GM20000 (cell line): ENCODE measurements at regions not wholly inside any gene's neighbourhood (a gene's known extent, or its start where the extent isn't known, plus 50 kb on each side); places are given as distances from the start of the nearest gene placed in this dataset.

Experiments used
- DNase-seq: peaks from one replicate; pipeline ENCODE4 v3.0.0; 2012; ENCODE audit warnings: low spot score
- CTCF ChIP-seq: IDR thresholded peaks from 2 replicates; pipeline ENCODE4 v1.5.1; 2012; ENCODE audit warnings: mild to moderate bottlenecking, control low read depth; ENCODE audit errors: extremely low read depth, missing control alignments

DNA sequence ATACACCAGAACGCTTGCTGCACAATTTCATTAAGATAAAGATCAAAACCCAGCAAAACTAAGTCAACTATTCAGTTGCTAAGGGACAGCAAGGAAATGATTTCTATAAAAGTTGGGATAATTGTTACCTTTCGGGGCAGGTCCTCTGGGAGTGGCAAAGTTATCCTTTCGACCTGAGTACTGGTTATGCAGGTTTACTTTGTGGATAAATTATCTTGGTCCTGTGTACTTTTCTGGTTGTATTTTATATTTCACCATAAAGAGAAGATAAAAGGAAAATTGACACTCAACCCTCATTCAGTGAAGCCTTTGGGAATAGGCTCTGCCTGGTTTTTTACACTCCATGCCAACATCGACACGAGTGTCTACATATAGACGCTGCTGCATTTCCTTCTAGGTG lies 146.5 kb downstream of the SYK start:
- DNase-seq, result no peak
- TF ChIP-seq CTCF, result no peak

DNA sequence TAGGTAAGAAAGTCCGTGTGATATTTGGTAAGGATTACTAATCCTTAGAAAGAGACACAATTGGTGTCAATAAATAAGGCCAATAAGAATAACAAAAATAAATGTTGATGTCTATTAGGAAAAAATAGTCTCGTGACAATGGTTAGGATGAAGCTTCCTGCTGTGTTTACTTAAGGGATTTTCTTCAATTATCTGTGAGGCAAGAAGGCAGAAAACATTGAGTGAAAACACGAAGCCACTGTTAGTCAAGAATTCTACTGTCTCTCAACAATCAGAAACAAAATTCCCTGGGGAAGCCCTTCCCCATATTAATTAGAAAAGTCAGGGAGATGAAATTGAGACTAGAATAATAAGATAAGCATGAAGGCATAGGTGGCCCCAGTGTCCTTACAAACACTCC lies 149.0 kb downstream of the SYK start:
- no peak for TF ChIP-seq CTCF
- no peak for DNase-seq

GRCh38 chr9:90953200-90953599 lies 151.6 kb downstream of the SYK start:
- no peak for DNase-seq

GRCh38 chr9:90953805-90954204 lies 152.2 kb downstream of the SYK start:
- TF ChIP-seq CTCF, result no peak
- no peak for DNase-seq

More at GRCh38 chr9:90953200-90953599, 151.6 kb downstream of the SYK start:
- no peak for TF ChIP-seq CTCF

DNA sequence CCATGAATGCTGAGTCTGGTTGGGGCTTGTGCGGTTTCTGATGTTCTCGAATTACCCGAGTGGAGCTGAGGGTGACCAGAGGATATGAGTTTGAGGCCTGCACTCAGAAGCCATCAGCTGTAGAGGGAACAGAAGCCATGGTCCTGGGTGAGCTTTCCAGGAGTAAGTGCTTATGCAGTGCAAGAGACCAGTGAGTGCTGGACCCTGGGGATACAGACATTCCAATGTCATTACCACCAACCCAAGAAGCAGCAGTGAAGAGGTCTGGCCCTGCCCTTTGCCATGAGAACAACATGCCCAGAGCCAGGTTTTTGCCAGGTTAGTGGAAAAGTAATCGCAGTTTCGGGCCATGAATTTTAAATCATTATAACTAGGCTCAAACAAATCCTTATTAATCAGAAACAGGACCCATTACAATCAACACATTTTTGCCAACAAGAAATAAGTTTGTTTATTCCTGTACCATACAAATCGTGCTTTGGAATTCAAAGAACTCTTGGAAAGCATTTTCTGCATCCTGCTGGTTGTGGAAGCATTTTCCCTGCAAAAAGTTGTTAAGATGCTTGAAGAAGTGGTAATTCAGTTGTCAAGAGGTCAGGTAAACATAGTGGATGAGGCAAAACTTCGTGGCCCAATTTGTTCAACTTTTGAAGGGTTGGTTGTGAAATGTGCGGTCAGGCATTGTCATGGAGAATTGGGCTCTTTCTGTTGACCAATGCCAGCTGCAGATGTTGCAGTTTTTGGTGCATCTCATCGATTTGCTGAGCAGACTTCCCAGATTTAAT lies 154.6 kb downstream of the SYK start:
- DNase-seq, result no peak
- no peak for TF ChIP-seq CTCF

GRCh38 chr9:90958328-90958727 lies 156.7 kb downstream of the SYK start:
- no peak for TF ChIP-seq CTCF
- no peak for DNase-seq

GRCh38 chr9:90960941-90961340 lies 159.3 kb downstream of the SYK start:
- no peak for DNase-seq

More at GRCh38 chr9:90960941-90961340, 159.3 kb downstream of the SYK start:
- no peak for TF ChIP-seq CTCF
